Loucy (cell line): ENCODE measurements at regions not wholly inside any gene's neighbourhood (a gene's known extent, or its start where the extent isn't known, plus 50 kb on each side); places are given as distances from the start of the nearest gene placed in this dataset.

Source experiments
- H2AFZ ChIP-seq: fragments of 200-600 bp; sonication (generic); 2 replicates; pipeline ENCODE4 v1.6.0; 2016; ENCODE audit warnings: antibody characterized with exemption, mild to moderate bottlenecking, low read length, moderate library complexity
- H3F3A ChIP-seq: fragments of 200-600 bp; 2 replicates; pipeline ENCODE4 v1.6.0; 2016; ENCODE audit warnings: antibody characterized with exemption, low read depth, mild to moderate bottlenecking
- H3K27me3 ChIP-seq: fragments of 200-600 bp; sonication (generic); 2 replicates; pipeline ENCODE4 v1.6.1; 2014; ENCODE audit warnings: low read length, mild to moderate bottlenecking; ENCODE audit not compliant: insufficient read depth, poor library complexity, severe bottlenecking
- H3K36me3 ChIP-seq: fragments of 200-600 bp; sonication (generic); 2 replicates; pipeline ENCODE4 v1.6.1; 2016; ENCODE audit warnings: low read length; ENCODE audit not compliant: insufficient read depth
- H3K4me1 ChIP-seq: fragments of 200-600 bp; sonication (generic); 2 replicates; pipeline ENCODE4 v1.5.1; 2014; ENCODE audit warnings: low read length, mild to moderate bottlenecking; ENCODE audit not compliant: insufficient read depth, poor library complexity, severe bottlenecking
- H3K4me2 ChIP-seq: fragments of 200-600 bp; sonication (generic); 2 replicates; pipeline ENCODE4 v1.6.0; 2014; ENCODE audit warnings: antibody characterized with exemption, low read length, low read depth, mild to moderate bottlenecking; ENCODE audit not compliant: poor library complexity, severe bottlenecking
- H3K4me3 ChIP-seq: fragments of 200-600 bp; sonication (generic); 2 replicates; pipeline ENCODE4 v1.5.1; 2014; ENCODE audit warnings: low read length, mild to moderate bottlenecking, mixed read lengths; ENCODE audit not compliant: poor library complexity, severe bottlenecking
- H3K79me2 ChIP-seq: fragments of 200-600 bp; sonication (generic); 2 replicates; pipeline ENCODE4 v1.6.1; 2014; ENCODE audit warnings: low read length; ENCODE audit not compliant: insufficient read depth
- H3K9ac ChIP-seq: fragments of 200-600 bp; sonication (generic); 2 replicates; pipeline ENCODE4 v1.6.0; 2014; ENCODE audit warnings: mild to moderate bottlenecking, low read depth, low read length, moderate library complexity; ENCODE audit not compliant: poor library complexity, severe bottlenecking
- H3K9me2 ChIP-seq: fragments of 200-600 bp; sonication (generic); replicated peaks from 2 replicates; pipeline ENCODE4 v1.6.1; 2016; ENCODE audit warnings: low read depth, low read length, mixed read lengths
- H3K9me3 ChIP-seq: fragments of 200-600 bp; sonication (generic); 2 replicates; pipeline ENCODE4 v1.6.1; 2014; ENCODE audit warnings: mild to moderate bottlenecking, antibody characterized with exemption, low read length, low read depth; ENCODE audit not compliant: insufficient read depth
- H4K20me1 ChIP-seq: fragments of 200-600 bp; sonication (generic); 2 replicates; pipeline ENCODE4 v1.6.0; 2014; ENCODE audit warnings: antibody characterized with exemption, low read length, mild to moderate bottlenecking; ENCODE audit not compliant: insufficient read depth, poor library complexity, severe bottlenecking
- EZH2phosphoT487 ChIP-seq: fragments of 200-600 bp; IDR thresholded peaks from 2 replicates; pipeline ENCODE4 v1.6.1; 2018; ENCODE audit warnings: antibody characterized with exemption, mild to moderate bottlenecking, moderate library complexity, borderline replicate concordance
- TF ChIP-seq, protein P1 (sequence below): fragments of 200-600 bp; sonication (generic); conservative IDR thresholded peaks from 2 replicates; pipeline ENCODE4 v1.5.1; 2014; ENCODE audit warnings: mild to moderate bottlenecking, antibody characterized with exemption, low read length

DNA sequence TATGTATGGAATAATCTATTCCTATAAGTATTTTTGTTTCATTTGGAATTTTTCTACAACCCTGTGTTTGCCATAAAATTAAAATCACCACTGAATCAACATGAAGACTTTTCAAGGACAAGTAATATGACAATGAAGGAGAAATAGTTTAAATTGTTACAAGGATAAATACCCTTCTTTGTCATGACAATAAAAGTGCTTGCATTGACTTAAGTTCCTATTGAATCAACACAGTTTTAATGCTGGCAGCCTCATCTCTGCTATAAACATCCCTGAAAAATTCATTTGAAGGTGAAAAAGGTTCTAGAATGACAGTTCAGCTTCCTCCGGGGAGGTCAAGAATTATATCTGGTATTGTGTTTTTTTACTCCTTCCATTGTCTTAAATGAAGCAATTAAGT is 1105.1 kb upstream of the CDH9 start:
- no peak overlapping the region for H3K4me3 ChIP-seq

DNA sequence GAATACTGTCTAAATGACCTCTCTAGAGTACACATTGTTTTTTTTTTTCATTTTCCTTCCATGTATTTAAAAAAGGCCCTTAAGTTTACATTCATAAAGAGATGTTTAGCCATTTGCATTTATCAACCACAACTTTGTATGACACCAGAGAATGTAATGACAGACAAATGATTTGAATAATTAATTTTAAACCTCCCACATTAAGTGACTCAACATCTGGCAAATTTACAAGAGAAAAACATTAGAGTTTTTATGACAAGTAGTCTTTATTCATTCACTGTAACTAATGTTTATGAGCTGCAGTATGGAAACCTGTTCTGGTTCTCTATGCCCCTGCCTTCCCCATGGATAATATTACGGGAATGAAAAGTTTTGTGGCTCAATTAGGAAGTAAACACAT is 1093.8 kb upstream of the CDH9 start:
- no peaks in the 10 kb centered on the region for H3K36me3 ChIP-seq
- no peaks in the 10 kb centered on the region for H3K27me3 ChIP-seq
- no peak overlapping the region for H3K4me3 ChIP-seq
- H3K9me3 ChIP-seq = no peaks in the 10 kb centered on the region
- no peak overlapping the region for H3K9ac ChIP-seq
- no peaks in the 10 kb centered on the region for H4K20me1 ChIP-seq
- H3K79me2 ChIP-seq = no peaks in the 10 kb centered on the region
- H3K9me2 ChIP-seq = no peaks in the 10 kb centered on the region
- H3K4me2 ChIP-seq = no peak overlapping the region
- H2AFZ ChIP-seq = no peak overlapping the region
- no peak for TF ChIP-seq EZH2phosphoT487
- TF ChIP-seq, protein P1, sequence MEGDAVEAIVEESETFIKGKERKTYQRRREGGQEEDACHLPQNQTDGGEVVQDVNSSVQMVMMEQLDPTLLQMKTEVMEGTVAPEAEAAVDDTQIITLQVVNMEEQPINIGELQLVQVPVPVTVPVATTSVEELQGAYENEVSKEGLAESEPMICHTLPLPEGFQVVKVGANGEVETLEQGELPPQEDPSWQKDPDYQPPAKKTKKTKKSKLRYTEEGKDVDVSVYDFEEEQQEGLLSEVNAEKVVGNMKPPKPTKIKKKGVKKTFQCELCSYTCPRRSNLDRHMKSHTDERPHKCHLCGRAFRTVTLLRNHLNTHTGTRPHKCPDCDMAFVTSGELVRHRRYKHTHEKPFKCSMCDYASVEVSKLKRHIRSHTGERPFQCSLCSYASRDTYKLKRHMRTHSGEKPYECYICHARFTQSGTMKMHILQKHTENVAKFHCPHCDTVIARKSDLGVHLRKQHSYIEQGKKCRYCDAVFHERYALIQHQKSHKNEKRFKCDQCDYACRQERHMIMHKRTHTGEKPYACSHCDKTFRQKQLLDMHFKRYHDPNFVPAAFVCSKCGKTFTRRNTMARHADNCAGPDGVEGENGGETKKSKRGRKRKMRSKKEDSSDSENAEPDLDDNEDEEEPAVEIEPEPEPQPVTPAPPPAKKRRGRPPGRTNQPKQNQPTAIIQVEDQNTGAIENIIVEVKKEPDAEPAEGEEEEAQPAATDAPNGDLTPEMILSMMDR = no peak
- H3K4me1 ChIP-seq = no peaks in the 10 kb centered on the region
- no peaks in the 10 kb centered on the region for H3F3A ChIP-seq

More for the DNA sequence above, 1105.1 kb upstream of the CDH9 start:
- no peaks in the 10 kb centered on the region for H3K79me2 ChIP-seq
- H3K4me2 ChIP-seq = no peak overlapping the region
- no peaks in the 10 kb centered on the region for H3K9me2 ChIP-seq
- H3K9ac ChIP-seq = no peak overlapping the region
- TF ChIP-seq EZH2phosphoT487 = no peak
- TF ChIP-seq, protein P1 = no peak
- H3K36me3 ChIP-seq = no peaks in the 10 kb centered on the region
- H3F3A ChIP-seq = no peaks in the 10 kb centered on the region
- H4K20me1 ChIP-seq = no peaks in the 10 kb centered on the region
- H3K27me3 ChIP-seq = no peaks in the 10 kb centered on the region
- no peak overlapping the region for H2AFZ ChIP-seq
- no peaks in the 10 kb centered on the region for H3K4me1 ChIP-seq
- H3K9me3 ChIP-seq = no peaks in the 10 kb centered on the region

DNA sequence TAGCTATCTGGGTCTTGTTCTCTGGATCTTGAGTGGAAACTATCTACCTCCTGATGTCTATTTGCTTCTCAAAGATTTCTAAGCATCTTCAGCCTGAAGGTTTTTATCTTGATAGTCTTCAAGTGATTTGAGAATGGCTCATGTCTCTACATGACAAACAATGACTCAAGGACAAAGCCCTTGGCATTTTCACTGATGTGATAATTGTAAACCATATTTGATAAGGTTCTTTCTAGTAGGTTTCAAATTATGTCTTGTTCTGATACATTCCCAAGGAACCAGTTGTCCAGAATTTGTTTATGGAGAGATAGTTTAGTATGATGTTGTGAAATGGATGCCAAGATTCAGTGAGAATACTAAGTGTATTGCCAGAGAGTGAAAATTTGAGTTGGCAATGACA is 1079.3 kb upstream of the CDH9 start:
- Histone ChIP-seq H3K79me2 (no peaks in the 10 kb centered on the region), H3K9ac (no peak overlapping the region), H3K9me3 (no peaks in the 10 kb centered on the region; the same call in 1 of the 2 replicates), H4K20me1 (no peaks in the 10 kb centered on the region), H3K4me2 (no peak overlapping the region), H3K36me3 (no peaks in the 10 kb centered on the region), H3K4me1 (no peaks in the 10 kb centered on the region), H3F3A (no peaks in the 10 kb centered on the region), H2AFZ (no peak overlapping the region), H3K4me3 (no peak overlapping the region), H3K9me2 (no peaks in the 10 kb centered on the region), H3K27me3 (no peaks in the 10 kb centered on the region)
- TF ChIP-seq EZH2phosphoT487 = no peak
- TF ChIP-seq, protein P1 = no peak
